ENCODE measurements at regions not wholly inside any gene's neighbourhood (a gene's known extent, or its start where the extent isn't known, plus 50 kb on each side); places are given as distances from the start of the nearest gene placed in this dataset.
"Not testable (repeated sequence)": the region's sequence is repeated elsewhere in the genome, so short reads cannot be mapped to it uniquely, and the experiment has no call there.

DNA sequence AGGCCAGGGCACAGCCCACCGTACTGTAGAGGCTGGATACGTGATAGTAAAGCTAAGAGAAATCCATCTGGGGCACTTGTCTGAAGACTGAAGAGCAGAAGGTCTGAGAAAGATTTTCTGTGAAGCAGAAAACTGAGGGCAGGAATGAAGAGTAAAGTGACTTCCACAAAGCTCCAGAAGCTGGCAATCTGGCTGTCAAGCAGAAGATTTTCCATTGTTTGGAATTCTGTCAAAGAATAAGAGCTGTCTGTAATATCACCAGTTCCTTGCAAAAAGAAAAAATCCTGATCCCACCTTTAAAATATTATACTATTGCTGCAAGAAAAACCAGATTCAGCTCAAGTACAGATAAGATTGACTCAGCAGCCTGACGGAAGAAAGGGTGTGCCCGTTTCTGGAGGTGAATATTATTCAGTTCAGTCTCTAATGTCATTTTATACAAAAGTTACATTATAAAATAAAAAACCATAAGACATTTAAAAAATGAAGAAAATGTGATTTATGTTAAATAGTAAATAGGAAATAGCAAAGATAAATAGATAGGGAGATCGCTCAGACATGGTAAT, 550.4 kb upstream of the SGO1 start:
- DNase-seq (ENCODE audit: low read depth in 2 of 2): no peak

DNA sequence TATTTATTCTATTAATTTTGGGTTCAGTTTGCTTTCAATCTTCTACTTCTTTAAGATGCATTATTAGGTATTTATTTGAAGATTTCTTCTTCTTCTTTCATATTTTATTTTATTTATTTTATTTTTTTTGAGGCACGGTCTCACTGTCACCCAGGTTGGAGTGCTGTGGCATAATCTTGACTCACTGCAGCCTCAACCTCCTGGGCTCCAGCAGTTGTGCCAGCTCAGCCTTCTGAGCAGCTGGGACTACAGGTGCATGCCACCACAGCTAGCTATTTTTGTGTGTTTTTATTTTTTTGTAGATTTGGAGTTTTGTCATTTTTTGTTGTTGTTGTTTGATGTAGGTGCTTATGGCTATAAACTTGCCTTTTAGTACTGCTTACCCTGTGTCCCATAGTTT, 543.2 kb upstream of the SGO1 start:
- no peak for DNase-seq (ENCODE audit: low read depth in 2 of 2)

DNA sequence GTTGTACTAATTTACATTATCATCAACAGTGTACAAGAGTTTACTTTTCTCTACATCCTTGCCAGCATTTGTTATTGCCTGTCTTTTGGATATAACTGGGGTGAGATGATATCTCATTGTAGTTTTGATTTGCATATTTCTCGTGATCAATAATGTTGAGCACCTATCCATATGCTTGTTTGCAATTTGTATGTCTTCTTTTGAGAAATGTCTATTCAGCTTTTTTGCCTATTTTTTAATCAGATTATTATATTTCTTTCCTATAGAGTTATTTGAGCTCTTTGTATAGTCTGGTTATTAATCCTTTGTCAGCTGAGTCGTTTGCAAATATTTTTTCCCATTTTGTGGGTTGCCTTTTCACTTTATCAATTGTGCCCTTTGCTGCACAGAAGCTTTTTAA, 540.8 kb upstream of the SGO1 start:
- DNase-seq (ENCODE audit: low read depth in 2 of 2): no peak

DNA sequence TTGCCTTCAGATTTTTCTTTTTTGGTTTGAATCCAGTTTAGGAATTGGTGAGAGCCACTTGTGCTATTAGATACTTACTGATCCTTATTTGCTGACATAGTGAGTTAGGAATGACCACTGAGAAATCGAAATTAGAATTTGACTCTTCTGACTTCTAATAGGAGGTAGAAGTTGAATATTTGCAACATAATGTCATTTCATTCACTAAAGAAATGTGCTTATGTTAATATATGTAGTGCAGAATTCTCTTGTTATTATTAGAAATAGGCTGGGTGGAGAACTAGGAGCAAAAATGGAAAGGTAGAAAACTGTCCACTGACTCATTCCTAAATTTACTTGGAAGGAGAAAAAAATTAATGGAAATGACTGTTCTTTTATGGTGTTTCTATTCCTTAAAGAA, 538.2 kb upstream of the SGO1 start:
- no peak for DNase-seq (ENCODE audit: low read depth in 2 of 2)

DNA sequence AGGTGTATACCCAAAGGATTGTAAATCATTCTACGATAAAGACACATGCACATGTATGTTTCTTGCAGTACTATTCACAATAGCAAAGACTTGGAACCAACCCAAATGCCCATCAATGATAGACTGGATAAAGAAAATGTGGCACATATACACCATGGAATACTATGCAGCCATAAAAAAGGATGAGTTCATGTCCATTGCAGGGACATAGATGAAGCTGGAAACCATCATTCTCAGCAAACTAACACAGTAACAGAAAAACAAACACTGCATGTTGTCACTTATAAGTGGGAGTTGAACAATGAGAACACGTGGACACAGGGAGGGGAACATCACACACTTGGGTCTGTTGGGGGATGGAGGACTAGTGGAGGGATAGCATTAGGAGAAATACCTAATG, 530.4 kb upstream of the SGO1 start:
- DNase-seq (ENCODE audit: low read depth in 2 of 2): not testable (repeated sequence)

DNA sequence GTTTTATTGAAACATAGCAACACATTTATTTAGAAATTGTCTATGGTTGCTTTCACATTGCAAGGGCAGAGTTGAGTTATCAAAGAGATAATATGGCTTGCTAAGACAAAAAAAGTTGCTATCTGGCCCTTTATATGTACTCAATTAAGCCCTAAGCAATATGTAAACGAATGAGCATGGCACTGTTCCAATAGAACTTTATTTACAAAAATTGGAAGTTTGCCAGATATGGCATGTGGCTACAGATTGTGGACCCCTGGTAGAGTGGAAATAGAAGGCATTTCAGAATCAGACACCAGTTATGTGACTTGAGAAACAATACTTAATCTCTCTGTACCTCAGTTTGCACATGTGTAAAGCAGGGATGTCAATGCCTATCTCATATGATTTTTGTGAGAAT, 515.6 kb upstream of the SGO1 start:
- no peak for DNase-seq (ENCODE audit: low read depth in 2 of 2)

DNA sequence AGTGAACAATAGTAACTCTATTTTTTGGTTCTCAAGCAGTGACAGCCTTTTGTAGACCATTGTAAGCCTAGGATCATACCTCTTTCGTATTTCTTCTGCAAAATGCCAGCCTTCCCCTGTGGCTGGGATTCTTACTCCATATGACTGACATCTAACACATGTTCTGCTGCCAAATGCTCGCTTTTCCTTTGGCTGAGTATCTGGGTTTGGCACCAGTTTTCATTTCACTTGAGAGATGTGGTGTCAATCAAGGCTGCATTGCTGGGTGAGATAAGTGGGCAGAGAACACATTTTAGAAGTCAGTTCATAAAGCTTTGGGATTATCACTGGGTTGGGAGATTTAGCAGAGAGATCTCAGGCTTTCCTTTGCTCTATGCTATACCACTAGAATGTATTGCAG, 514.7 kb upstream of the SGO1 start:
- no peak for DNase-seq (ENCODE audit: low read depth in 2 of 2)

DNA sequence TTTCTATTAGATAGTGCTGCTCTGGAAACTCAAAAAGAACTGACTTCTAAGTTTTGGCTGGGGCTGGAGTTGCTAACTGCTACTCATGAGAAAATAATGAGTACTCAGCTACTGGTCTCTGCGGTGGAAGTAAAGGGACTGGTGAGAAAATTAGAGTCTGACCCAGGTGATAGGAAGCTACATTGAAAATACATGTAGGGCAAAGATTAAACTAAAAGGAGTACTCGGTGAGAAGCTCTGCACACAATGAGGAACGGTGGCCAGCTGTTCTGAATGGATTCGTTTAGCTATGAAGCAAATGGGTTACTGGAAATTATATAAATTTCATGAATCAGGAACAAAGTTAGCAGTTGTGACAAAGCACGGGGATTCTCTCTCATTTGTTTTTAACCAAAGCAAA, 512.9 kb upstream of the SGO1 start:
- DNase-seq (ENCODE audit: low read depth in 2 of 2): no peak

DNA sequence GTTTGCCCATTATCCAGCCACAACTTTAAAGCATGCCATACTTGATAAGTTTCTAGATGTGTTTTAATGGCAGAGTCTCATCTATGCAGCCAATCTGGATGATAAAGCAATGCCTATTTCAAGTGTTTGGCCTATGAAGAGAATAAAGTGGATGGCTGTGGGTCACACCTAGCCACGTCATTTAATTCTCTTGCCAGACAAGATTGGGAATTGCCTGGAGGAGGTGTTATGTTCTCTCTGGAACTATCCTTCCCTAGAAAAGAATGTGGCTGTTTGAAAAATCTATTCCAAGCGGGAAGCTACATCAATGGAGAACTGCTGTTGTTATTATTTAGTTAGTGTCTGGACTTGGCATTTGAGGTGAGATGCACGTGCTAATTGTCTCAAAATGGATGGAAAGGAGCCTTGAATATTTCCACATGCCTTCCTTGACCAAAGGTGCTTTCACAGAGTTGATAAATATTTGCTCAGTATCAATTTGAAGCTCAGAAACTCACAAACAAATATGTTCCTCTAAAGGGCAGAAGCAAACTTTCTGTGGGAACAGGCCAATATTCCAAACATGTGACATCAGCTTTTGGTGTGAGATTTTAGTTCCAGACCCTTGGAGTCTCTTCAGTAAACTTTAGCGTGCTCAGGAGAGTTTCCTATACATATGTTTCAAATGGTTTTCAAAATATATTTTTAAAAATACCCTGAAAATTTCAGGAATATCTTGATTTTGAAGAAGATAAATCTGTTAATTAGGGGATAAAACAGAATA, 510.6 kb upstream of the SGO1 start:
- no peak for DNase-seq (ENCODE audit: low read depth in 2 of 2)

DNA sequence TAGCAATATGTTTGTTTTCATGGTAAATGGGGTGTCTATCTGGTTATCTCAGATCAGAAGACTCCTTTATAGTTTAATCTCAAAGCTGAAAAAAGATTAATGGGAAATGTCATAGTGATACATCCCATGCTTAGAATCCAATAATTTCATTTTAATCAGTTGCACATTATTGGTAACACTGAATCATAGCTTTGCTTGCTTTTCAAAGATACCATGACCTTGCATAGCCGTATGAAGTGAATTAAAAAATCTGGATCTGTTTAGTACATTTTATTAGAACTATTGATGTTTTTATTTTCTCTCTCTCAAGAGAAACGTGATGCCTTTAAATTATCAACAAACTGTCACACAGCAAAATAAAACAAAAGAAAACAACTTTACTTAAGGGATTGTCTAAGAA, 506.7 kb upstream of the SGO1 start:
- DNase-seq (ENCODE audit: low read depth in 2 of 2): no peak

DNA sequence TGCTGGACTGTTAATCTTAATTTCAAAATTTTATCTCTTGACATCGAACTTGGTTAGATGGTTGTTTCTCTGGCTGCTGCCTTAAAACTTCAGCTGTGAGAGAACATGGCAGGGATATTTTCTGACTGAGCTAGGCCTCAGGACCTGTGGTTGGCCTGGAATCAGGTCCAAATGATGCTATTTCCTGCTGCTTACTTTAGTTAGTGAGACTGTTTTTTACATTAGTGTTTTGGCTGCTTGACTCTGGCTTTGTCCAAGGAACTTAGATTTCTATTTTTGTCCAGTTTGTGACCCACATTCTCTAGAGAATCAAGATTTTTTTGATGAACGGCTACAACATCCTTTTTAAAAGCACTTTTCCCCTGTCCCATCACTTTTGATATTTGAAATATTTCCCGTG, 497.9 kb upstream of the SGO1 start:
- peak; percentile 25 to 31 for DNase-seq (ENCODE audit: low read depth in 2 of 2)

DNA sequence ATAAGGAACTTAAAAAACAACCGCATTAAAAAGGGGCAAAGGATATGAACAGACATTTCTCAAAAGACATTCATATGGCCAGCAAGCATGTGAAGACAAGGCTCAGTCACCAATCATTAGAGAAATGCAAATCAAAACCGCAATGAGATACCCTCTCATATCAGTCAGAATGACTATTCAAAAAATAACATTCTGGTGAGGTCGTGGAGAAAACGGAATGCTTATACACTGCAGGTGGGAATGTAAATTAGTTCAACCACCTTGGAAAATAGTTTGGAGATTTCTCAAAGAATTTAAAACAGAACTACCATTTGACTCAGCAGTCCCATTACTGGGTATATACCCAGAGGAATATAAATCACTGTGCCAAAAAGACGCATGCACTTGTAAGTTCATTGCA, 496.6 kb upstream of the SGO1 start:
- DNase-seq (ENCODE audit: low read depth in 2 of 2): no peak

DNA sequence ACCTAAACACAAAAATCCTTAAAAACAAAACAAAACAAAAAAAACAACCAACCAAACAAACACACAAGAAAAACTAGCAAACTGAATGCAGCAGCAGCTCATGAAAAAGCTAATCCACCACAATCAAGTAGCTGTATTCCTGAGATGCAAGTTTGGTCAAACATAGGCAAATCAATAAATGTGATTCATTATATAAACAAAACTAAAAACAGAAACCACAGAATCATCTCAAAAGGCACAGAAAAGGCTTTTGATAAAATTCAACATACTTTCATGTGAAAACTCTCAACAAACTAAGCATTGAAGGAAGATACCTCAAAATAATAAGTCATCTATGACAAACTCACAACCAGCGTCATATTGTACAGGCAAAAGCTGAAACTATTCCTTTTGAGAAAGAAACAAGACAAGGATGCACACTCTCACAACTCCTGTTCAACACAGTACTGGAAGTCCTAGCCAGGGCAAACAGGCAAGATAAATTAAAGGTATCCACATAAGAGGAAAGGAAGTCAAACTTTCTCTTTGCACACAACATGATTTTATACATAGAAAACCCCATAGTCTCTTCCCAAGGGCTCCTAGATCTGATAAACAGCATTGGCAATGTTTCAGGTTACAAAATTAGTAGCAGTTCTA, 495.1 kb upstream of the SGO1 start:
- no peak for DNase-seq (ENCODE audit: low read depth in 2 of 2)

DNA sequence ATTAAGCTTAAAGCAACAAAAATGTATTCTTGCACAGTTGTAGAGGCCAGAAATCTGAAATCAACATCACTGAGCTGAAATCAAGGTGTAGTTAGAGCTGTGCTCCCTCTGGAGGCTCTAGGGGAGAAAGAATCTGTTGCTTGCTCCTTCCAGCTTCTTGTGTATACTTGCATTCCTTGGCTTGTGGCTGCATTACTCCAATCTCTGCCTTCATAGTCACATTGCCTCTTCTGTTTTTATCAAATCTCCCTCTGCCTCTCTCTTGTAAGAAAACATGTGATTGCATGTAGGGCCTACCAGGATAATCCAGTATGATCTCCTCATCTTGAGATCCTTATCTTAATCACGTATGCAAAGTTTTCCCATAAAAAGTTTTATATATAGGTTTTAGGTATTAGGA, 487.9 kb upstream of the SGO1 start:
- no peak for DNase-seq (ENCODE audit: low read depth in 2 of 2)

DNA sequence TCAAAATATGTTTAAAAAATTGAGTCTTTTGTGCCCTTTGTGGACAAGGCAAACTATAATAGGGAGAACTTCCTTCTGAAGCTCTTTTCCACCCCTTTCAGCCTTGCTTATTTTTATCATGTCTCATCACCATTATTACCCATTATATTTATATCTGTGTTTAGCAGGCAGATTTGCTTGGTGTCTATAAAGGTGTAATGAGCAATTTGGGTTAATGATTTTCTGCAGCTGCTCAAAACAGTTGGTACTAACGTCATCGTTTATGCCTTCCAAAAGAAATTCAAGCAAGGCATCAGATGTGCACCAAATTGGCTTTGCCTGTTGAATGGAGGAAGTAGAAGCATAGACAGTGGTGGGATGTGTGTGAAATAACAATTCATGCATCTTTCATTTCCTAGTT, 483.7 kb upstream of the SGO1 start:
- DNase-seq (ENCODE audit: low read depth in 2 of 2): no peak

DNA sequence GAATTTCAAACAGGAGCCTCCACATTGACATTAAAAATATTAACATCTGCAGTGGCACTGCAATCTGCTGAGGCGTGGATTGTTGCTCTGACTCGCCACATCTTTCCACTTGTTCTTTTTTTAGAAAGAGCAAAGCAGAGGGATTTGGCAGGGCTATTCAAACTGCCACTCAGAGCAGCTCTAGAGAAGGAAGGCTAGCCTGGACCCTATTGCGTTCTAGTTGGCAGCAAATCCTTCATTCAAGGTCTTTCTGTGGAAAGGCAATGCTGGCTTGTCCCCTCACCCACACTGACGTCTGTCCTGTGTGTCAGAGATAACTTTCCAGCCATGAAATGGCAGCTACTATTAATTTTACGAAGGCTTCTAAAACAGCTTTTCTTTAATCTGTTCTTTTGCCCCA, 483.2 kb upstream of the SGO1 start:
- no peak for DNase-seq (ENCODE audit: low read depth in 2 of 2)

DNA sequence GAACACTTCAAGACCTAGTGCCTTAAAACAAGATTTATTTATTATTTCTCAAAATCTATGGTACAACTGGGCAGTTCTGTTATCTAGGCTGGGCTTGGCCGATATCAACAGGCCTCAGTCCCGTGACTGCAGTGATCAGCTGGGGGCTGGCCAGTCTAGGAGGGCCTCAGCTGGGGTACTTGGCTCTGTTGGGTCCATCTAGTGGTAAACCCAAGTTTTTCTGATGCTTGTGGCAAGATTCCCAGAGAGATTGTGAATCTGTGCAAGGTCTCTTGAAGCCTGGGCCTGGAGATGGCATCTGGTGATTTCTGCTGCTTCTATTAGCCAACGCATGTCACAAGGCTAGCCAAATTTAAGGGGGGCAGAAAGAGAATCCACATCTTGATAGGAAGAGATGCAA, 482.4 kb upstream of the SGO1 start:
- no peak for DNase-seq (ENCODE audit: low read depth in 2 of 2)

DNA sequence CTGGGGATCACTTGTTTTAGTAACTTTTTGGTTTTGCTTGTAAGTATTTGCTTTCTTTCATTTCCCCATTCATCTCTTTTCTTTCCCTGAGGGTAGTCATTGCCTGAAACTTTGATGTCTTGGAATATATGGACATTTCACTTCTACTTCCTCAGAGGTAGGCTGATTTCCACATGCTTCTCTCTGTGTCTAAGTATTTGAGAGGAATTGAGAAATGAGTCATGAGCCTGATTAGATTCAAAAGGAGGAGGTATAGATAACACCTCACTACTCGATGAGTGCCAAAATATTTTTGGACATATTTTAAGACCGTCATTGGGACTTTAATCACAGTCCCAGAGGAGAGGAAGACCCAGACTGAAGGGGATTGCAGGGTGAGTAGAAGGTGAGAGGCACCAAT, 480.1 kb upstream of the SGO1 start:
- no peak for DNase-seq (ENCODE audit: low read depth in 2 of 2)

DNA sequence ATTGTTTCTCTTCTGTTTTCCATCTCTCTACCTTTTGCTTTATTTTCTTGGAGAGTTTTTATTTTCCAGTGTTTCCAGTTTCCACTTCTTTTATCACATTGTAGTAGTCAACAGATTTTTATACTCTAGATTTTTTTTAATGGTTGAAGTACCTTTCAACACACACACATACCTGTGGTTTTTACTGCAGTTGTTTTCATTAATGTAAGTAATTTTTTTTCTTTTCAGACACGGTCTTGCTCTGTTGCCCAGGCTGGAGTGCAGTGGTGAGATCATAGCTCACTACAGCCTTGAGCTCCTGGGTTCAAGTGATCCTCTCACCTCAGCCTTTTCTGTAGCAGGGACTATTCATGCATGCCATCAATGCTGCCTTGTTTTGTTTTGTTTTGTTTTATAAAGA, 472.5 kb upstream of the SGO1 start:
- no peak for DNase-seq (ENCODE audit: low read depth in 2 of 2)

DNA sequence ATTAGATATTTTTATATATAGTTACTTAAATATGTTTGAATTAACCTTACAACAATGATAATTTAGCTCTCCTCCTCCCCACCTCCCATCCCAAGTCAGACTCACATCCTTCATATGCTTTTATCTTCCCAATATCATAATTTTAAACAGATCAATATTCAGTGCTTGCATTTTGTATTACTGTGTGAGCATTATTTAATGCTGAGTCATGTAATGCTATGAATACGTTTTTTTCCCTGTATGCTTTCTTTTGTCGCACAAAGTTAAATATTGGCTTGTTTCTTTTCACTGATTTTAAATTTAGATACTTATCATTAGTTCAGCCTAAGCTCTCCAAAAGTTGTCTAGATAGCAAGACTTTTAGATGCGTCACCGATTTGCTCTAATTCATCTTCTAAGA, 471.6 kb upstream of the SGO1 start:
- no peak for DNase-seq (ENCODE audit: low read depth in 2 of 2)

DNA sequence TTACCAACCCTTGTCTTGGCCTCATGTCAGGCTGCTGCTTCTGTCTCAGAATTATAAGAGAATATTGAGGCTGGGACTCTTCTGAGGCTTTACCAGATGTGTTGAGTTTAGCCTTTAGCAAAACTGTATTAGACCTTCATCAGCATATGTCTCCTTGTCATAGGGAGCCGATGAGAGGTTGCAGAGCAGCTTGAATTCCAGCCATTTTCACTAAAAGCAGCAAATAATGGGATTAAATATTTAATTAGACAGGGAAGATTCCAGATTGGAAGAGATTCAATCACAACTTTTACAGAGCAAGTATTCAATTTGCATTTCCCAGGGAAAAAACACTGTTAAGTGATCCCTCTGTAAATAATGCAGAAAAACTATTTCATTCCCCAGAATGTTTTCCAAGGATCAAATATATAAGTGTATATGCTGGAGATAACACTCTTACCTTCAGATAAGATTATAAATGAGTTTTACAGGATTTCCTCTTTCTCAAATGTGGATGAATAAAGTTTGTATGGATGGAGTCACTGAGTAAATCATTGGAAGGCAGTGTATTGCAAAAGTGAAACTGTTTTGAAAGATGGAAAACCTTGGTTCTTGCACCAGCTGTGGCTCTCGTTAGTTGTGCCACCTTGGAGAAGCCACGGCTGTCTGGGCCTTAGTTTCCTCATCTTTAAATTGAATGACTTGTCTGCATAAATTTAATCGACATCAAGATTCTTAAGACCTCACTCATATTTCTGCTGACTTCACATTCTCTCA, 466.4 kb upstream of the SGO1 start:
- no peak for DNase-seq (ENCODE audit: low read depth in 2 of 2)

DNA sequence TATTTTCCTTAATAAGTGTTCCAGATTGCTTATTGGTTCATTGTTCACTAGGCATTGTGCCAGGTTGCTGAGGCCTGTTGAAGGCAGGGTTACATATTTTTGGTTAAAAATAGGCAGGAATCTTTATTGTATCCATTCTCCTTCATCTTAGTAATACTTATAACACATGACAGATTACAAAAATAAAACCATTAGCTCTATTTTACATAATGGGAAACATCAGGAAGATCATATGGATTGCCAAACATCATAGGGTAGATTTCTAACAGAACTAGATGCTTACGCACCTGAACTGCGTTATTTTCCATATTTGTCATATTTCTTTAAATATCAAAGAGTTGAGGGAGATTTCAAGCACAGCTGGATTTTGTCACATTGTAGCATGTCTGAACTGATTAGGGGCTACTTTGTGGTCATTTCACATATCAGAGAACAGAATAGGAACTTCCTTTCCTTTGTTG, 462.9 kb upstream of the SGO1 start:
- peak; percentile 90 for DNase-seq (ENCODE audit: low read depth in 2 of 2)

DNA sequence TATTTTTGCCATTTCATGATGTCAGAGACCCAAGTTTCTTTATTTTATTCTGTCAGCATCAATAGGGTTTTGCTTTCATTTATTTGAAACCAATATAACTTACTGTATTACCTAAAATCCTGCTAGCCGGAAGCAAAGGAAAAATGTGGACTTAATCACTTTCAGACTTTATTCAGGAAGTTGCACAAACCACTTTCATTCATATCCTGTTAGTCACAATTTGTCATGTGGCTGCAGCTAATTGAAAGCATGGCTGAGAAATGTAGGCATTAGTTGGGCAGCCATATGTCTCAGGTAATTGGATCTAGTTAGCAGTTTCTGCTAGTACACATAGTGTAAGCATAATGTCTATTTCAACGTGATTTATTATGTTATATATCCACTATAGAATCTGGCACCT, 462.3 kb upstream of the SGO1 start:
- peak; percentile 93 for DNase-seq (ENCODE audit: low read depth in 2 of 2)

All from fibroblast of skin of left quadriceps (primary cell).